SK-N-MC (cell line): ENCODE measurements at regions not wholly inside any gene's neighbourhood (a gene's known extent, or its start where the extent isn't known, plus 50 kb on each side); places are given as distances from the start of the nearest gene placed in this dataset.
A peak's percentile ranks its signal among the peaks of the same experiment; 100 is the strongest.

Experiments used
- DNase-seq: peaks from one replicate; pipeline ENCODE4 v3.0.0-alpha.2; 2011; ENCODE audit warnings: low read depth, low spot score
- H3K27ac ChIP-seq: fragments of 200-600 bp; sonication (generic); 2 replicates; pipeline ENCODE4 v1.5.1; 2016; ENCODE audit warnings: mixed run types
- H3K36me3 ChIP-seq: fragments of 200-600 bp; sonication (generic); 2 replicates; pipeline ENCODE4 v1.6.1; 2017; ENCODE audit warnings: antibody characterized with exemption, low read length, mixed read lengths; ENCODE audit not compliant: insufficient read depth
- H3K4me3 ChIP-seq: fragments of 200-600 bp; sonication (generic); 2 replicates; pipeline ENCODE4 v1.5.1; 2016
- H3K9ac ChIP-seq: fragments of 200-600 bp; sonication (generic); 2 replicates; pipeline ENCODE4 v1.8.0; 2017; ENCODE audit warnings: mixed run types, mixed read lengths; ENCODE audit not compliant: insufficient read length
- H3K9me3 ChIP-seq: fragments of 200-600 bp; sonication (generic); 2 replicates; pipeline ENCODE4 v1.6.1; 2017; ENCODE audit warnings: low read depth, mild to moderate bottlenecking, antibody characterized with exemption, low read length, moderate library complexity, mixed read lengths
- EZH2 ChIP-seq: fragments of 200-600 bp; sonication (generic); IDR thresholded peaks from one replicate; pipeline ENCODE4 v1.6.1; 2017; ENCODE audit warnings: antibody characterized with exemption
- FOXP2 ChIP-seq: optimal IDR thresholded peaks from 2 replicates; pipeline ENCODE3; 2011; ENCODE audit warnings: mild to moderate bottlenecking, moderate library complexity; ENCODE audit not compliant: insufficient read depth; ENCODE audit errors: extremely low read length, control extremely low read depth
- POLR2AphosphoS5 ChIP-seq: IDR thresholded peaks from 2 replicates; pipeline ENCODE4 v1.6.1; 2012; ENCODE audit warnings: mild to moderate bottlenecking, low read depth, low read length, borderline replicate concordance

GRCh38 chr22:27552176-27552575, 249.4 kb downstream of the MN1 start:
- DNase-seq = no peak

DNA sequence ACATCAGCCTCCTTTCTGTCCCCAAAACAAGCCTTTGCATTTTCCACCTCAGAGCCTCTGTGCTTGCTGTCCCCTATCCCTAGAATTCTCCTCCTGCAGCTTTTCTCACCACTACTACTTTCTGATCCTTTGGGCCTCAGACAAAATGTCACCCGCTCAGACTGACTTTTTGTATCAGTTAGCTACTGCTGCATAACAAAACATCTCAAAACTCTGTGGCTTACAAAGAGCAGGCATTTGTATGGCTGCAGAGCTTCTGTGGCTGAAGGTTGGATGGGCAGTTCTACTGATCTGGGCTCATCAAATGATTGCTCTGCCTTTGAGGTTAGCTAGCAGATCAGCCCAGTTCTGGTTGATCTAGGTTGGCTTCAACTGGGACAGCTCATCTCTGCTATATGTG, 248.7 kb downstream of the MN1 start:
- H3K4me3 ChIP-seq = no peak overlapping the region
- no peak for TF ChIP-seq FOXP2
- TF ChIP-seq POLR2AphosphoS5 = no peak
- no peak for TF ChIP-seq EZH2
- no peak overlapping the region for H3K9ac ChIP-seq
- H3K27ac ChIP-seq = no peak overlapping the region
- no peak for DNase-seq
- H3K9me3 ChIP-seq = no peaks in the 10 kb centered on the region
- no peaks in the 10 kb centered on the region for H3K36me3 ChIP-seq

More at GRCh38 chr22:27552176-27552575, 249.4 kb downstream of the MN1 start:
- H3K36me3 ChIP-seq = no peaks in the 10 kb centered on the region
- no peaks in the 10 kb centered on the region for H3K9me3 ChIP-seq
- H3K9ac ChIP-seq = no peak overlapping the region
- no peak overlapping the region for H3K4me3 ChIP-seq
- no peak overlapping the region for H3K27ac ChIP-seq
- TF ChIP-seq EZH2 (no peak), POLR2AphosphoS5 (no peak), FOXP2 (no peak)

GRCh38 chr22:27554106-27554811, 247.3 kb downstream of the MN1 start:
- no peaks in the 10 kb centered on the region for H3K36me3 ChIP-seq
- peak overlapping the region; percentile 96 for H3K27ac ChIP-seq
- peak; percentile 98 for DNase-seq
- H3K9me3 ChIP-seq = no peaks in the 10 kb centered on the region
- H3K4me3 ChIP-seq = peak overlapping the region; percentile 63
- peak overlapping the region; percentile 63 for H3K9ac ChIP-seq
- TF ChIP-seq EZH2 = no peak
- TF ChIP-seq POLR2AphosphoS5 = peak; percentile 53; the same call in 1 of the 2 replicates
- peak; percentile 88 for TF ChIP-seq FOXP2

- H3K9ac ChIP-seq = peak overlapping the region; percentile 13
- no peak for DNase-seq
- H3K36me3 ChIP-seq = no peaks in the 10 kb centered on the region
- peak overlapping the region; percentile 63 for H3K4me3 ChIP-seq
- H3K9me3 ChIP-seq = no peaks in the 10 kb centered on the region
- peak overlapping the region; percentile 96 for H3K27ac ChIP-seq
- no peak for TF ChIP-seq FOXP2
- no peak for TF ChIP-seq POLR2AphosphoS5
- no peak for TF ChIP-seq EZH2
Measured at GRCh38 chr22:27554841-27555456, 246.6 kb downstream of the MN1 start.

DNA sequence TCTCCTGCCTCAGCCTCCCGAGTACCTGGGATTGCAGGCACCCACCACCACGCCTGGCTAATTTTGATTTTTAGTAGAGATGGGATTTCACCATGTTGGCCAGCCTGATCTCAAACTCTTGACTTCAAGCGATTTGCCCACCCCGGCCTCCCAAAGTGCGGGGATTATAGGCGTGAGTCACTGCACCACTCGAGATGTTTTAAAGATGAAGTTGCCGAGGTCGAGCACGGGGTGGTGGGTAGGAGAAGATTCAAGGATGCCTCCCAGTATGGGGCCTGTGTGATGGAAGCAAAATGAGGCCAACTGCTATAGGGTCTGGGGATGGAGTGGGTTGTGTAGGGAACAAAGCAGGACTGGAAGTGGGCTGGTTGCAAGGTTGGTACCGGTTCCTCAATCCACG, 245.2 kb downstream of the MN1 start:
- TF ChIP-seq FOXP2 (no peak), POLR2AphosphoS5 (no peak), EZH2 (no peak)
- no peak for DNase-seq

GRCh38 chr22:27557286-27558008, 244.1 kb downstream of the MN1 start:
- TF ChIP-seq POLR2AphosphoS5 (no peak), FOXP2 (no peak), EZH2 (no peak)
- peak overlapping the region; percentile 63; the same call in 1 of the 2 replicates for H3K27ac ChIP-seq
- H3K36me3 ChIP-seq = no peaks in the 10 kb centered on the region
- no peak overlapping the region for H3K4me3 ChIP-seq
- H3K9me3 ChIP-seq = no peaks in the 10 kb centered on the region
- no peak overlapping the region for H3K9ac ChIP-seq
- no peak for DNase-seq

More for the DNA sequence above, 245.2 kb downstream of the MN1 start:
- Histone ChIP-seq H3K9ac (no peak overlapping the region), H3K27ac (no peak overlapping the region), H3K4me3 (no peak overlapping the region), H3K36me3 (no peaks in the 10 kb centered on the region), H3K9me3 (no peaks in the 10 kb centered on the region)

DNA sequence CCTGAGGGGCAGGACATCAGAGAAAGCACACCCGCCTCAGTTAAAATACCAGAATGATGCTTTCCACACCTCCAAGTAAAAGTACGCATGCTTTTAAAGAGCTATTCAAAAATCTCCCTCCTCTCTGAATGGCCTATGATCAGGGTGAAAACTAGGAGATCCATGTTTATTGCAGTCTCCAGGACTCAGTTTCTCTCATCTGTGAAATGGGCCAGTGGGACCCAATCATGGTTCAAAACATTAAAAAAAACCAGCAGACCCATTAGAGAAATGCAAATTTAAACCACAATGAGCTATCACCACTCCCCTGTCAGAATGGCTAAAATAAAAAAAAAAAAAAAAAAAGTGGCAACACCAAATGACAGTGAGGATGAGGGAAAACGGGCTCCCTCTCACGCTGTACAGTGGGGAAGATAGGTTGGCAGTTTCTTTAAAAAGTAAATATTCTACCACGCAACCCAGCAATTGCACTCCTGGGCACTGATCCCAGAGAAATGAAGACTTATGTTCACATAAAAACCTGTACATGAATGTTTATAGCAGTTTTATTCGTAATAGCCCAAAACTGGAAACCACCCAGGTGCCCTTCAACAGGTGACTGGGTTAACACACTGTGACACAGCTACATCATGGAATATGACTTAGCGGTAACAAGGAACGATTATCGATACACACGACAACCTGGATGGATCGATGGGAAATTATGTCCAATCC, 242.7 kb downstream of the MN1 start:
- TF ChIP-seq FOXP2 (no peak), POLR2AphosphoS5 (no peak), EZH2 (no peak)
- H3K36me3 ChIP-seq = no peaks in the 10 kb centered on the region
- DNase-seq = no peak

More for the DNA sequence above, 242.7 kb downstream of the MN1 start:
- Histone ChIP-seq H3K9ac (no peak overlapping the region), H3K27ac (no peak overlapping the region), H3K9me3 (no peaks in the 10 kb centered on the region), H3K4me3 (no peak overlapping the region)
